Osteocyte (in vitro differentiated cells): ENCODE measurements at regions not wholly inside any gene's neighbourhood (a gene's known extent, or its start where the extent isn't known, plus 50 kb on each side); places are given as distances from the start of the nearest gene placed in this dataset.

Experiments used
- DNase-seq: peaks from one replicate; pipeline ENCODE4 v3.0.0; 2021; ENCODE audit warnings: mixed read lengths; ENCODE audit not compliant: unreplicated experiment; ENCODE audit errors: extremely low spot score
- H3K27ac Mint-ChIP-seq: one replicate; pipeline ENCODE4 v1.8.0; 2021; ENCODE audit warnings: mild to moderate bottlenecking, mixed read lengths; ENCODE audit not compliant: unreplicated experiment
- H3K27me3 Mint-ChIP-seq: one replicate; pipeline ENCODE4 v1.8.0; 2021; ENCODE audit warnings: mixed read lengths; ENCODE audit not compliant: unreplicated experiment
- H3K36me3 Mint-ChIP-seq: one replicate; pipeline ENCODE4 v1.8.0; 2021; ENCODE audit warnings: mixed read lengths; ENCODE audit not compliant: unreplicated experiment
- H3K4me1 Mint-ChIP-seq: one replicate; pipeline ENCODE4 v1.8.0; 2021; ENCODE audit warnings: mixed read lengths; ENCODE audit not compliant: unreplicated experiment
- H3K4me3 Mint-ChIP-seq: one replicate; pipeline ENCODE4 v1.8.0; 2021; ENCODE audit warnings: mild to moderate bottlenecking, moderate library complexity, mixed read lengths; ENCODE audit not compliant: unreplicated experiment
- H3K9me3 Mint-ChIP-seq: one replicate; pipeline ENCODE4 v1.8.0; 2021; ENCODE audit warnings: mixed read lengths; ENCODE audit not compliant: unreplicated experiment
- CTCF ChIP-seq: fragments of 200-600 bp; sonication (generic); IDR thresholded peaks from 2 replicates; pipeline ENCODE4 v1.5.0; 2021; ENCODE audit warnings: antibody characterized with exemption, mild to moderate bottlenecking, moderate library complexity

- H3K4me1 Mint-ChIP-seq: peaks cover 58% of the 10 kb centered on the region
These were observed 116.0 kb upstream of the LRIG3 start for GRCh38 chr12:59036347-59036746.

GRCh38 chr12:59031313-59031712, 111.0 kb upstream of the LRIG3 start:
- DNase-seq: no peak
- Mint-ChIP-seq H3K4me1 (peaks cover 23% of the 10 kb centered on the region), H3K36me3 (no peaks in the 10 kb centered on the region), H3K9me3 (peaks cover 11% of the 10 kb centered on the region), H3K4me3 (no peak overlapping the region), H3K27me3 (no peaks in the 10 kb centered on the region), H3K27ac (no peak overlapping the region)
- TF ChIP-seq CTCF: no peak

More at GRCh38 chr12:59036347-59036746, 116.0 kb upstream of the LRIG3 start:
- no peak for TF ChIP-seq CTCF
- Mint-ChIP-seq H3K36me3 (no peaks in the 10 kb centered on the region), H3K9me3 (peaks cover 11% of the 10 kb centered on the region), H3K27me3 (no peaks in the 10 kb centered on the region), H3K27ac (peak overlapping the region; percentile 2), H3K4me3 (no peak overlapping the region)
- no peak for DNase-seq

- H3K9me3 Mint-ChIP-seq: peaks cover 5% of the 10 kb centered on the region
- no peak for DNase-seq
- TF ChIP-seq CTCF: no peak
- H3K27me3 Mint-ChIP-seq: no peaks in the 10 kb centered on the region
- peaks cover 15% of the 10 kb centered on the region for H3K4me1 Mint-ChIP-seq
- no peak overlapping the region for H3K27ac Mint-ChIP-seq
- no peak overlapping the region for H3K4me3 Mint-ChIP-seq
- H3K36me3 Mint-ChIP-seq: no peaks in the 10 kb centered on the region
These were observed 110.1 kb upstream of the LRIG3 start for GRCh38 chr12:59030415-59030814.

GRCh38 chr12:59027199-59027598, 106.9 kb upstream of the LRIG3 start:
- H3K9me3 Mint-ChIP-seq: no peaks in the 10 kb centered on the region
- no peaks in the 10 kb centered on the region for H3K27me3 Mint-ChIP-seq
- no peak for DNase-seq
- H3K27ac Mint-ChIP-seq: no peak overlapping the region
- no peaks in the 10 kb centered on the region for H3K36me3 Mint-ChIP-seq
- H3K4me3 Mint-ChIP-seq: no peak overlapping the region
- peaks cover 16% of the 10 kb centered on the region for H3K4me1 Mint-ChIP-seq
- no peak for TF ChIP-seq CTCF

- no peak overlapping the region for H3K4me3 Mint-ChIP-seq
- TF ChIP-seq CTCF: no peak
- H3K4me1 Mint-ChIP-seq: peaks cover 16% of the 10 kb centered on the region
- H3K27me3 Mint-ChIP-seq: no peaks in the 10 kb centered on the region
- no peaks in the 10 kb centered on the region for H3K36me3 Mint-ChIP-seq
- no peaks in the 10 kb centered on the region for H3K9me3 Mint-ChIP-seq
- DNase-seq: no peak
- H3K27ac Mint-ChIP-seq: peak overlapping the region; percentile 68
These were observed 103.6 kb upstream of the LRIG3 start for GRCh38 chr12:59023861-59024424.
